Stomach (tissue), 8 donors: ENCODE measurements at regions not wholly inside any gene's neighbourhood (a gene's known extent, or its start where the extent isn't known, plus 50 kb on each side); places are given as distances from the start of the nearest gene placed in this dataset.

ENCODE experiments used
- DNase-seq, 2 donors: peaks; one replicate each; pipeline versions ENCODE4 v3.0.0 to v3.0.0-alpha.2; 2013 to 2019
- H3K27ac ChIP-seq, 5 donors: fragments of 200-600 bp in 4 of 5; sonication (generic) in 4 of 5; one replicate each; pipeline ENCODE4 v1.5.1; 2013 to 2019; ENCODE audit warnings: mild to moderate bottlenecking in 1 of 5, moderate library complexity in 1 of 5
- H3K27me3 ChIP-seq, 3 donors: fragments of 200-600 bp; sonication (generic); one replicate each; pipeline ENCODE4 v1.5.1; 2017 to 2019; ENCODE audit warnings: mixed run types in 1 of 3
- H3K36me3 ChIP-seq, 4 donors: fragments of 200-600 bp; sonication (generic); 1 replicate in 3 of 4; 2 replicates in 1 of 4; pipeline ENCODE4 v1.5.1; 2016 to 2019
- H3K4me1 ChIP-seq, 4 donors: fragments of 200-600 bp; sonication (generic); one replicate each; pipeline ENCODE4 v1.5.1; 2016 to 2019
- H3K4me3 ChIP-seq, 4 donors: fragments of 200-600 bp; sonication (generic) in 3 of 4; one replicate each; pipeline ENCODE4 v1.5.1; 2016 to 2019; ENCODE audit warnings: mild to moderate bottlenecking in 1 of 4
- H3K9me3 ChIP-seq, 4 donors: fragments of 200-600 bp; sonication (generic); one replicate each; pipeline ENCODE4 v1.5.1; 2016 to 2019
- CTCF ChIP-seq, 7 experiments: fragments of 450-650 bp in 4 of 7; fragments of 200-600 bp in 3 of 7; sonication (generic) in 3 of 7; IDR thresholded peaks; one replicate each; pipeline ENCODE4 v1.5.1; 2016 to 2019; ENCODE audit warnings: antibody characterized with exemption in 7 of 7, control low read depth in 2 of 7, mild to moderate bottlenecking in 1 of 7
- EP300 ChIP-seq: sonication (generic); formaldehyde crosslinking; IDR thresholded peaks from one replicate; pipeline ENCODE4 v1.6.1; 2017; ENCODE audit warnings: antibody characterized with exemption
- POLR2A ChIP-seq, 4 donors: fragments of 450-650 bp; IDR thresholded peaks; one replicate each; pipeline ENCODE4 v1.6.1; 2016; ENCODE audit warnings: antibody characterized with exemption in 4 of 4, control low read depth in 2 of 4, mild to moderate bottlenecking in 1 of 4, moderate library complexity in 1 of 4
- POLR2AphosphoS5 ChIP-seq, 3 donors: sonication (generic); formaldehyde crosslinking; IDR thresholded peaks; one replicate each; pipeline ENCODE4 v1.6.1; 2016; ENCODE audit warnings: antibody characterized with exemption in 3 of 3
- WGBS, 5 donors: extraction: QIAGEN DNeasy Blood & Tissue Kit in 3 of 5; methylation state at CpG; one replicate each; pipeline versions ENCODE4 v1.1.5 to v1.1.7; 2013 to 2018; 5-methylcytosine and 5-hydroxymethylcytosine counted together
- intact Hi-C: fragments of 100-400 bp; cut with DNase I; formaldehyde crosslinking; loops from one replicate; pipeline ENCODE4 v1.15.1; 2023; ENCODE audit warnings: low total_unique reads
- donor health status: healthy with polysubstance abuse.
- donor health status: Bipolar disorder and iron deficiency.
- donor health status: healthy.

GRCh38 chr2:35415942-35416341 lies 939.6 kb upstream of the CRIM1 start:
- no peaks in the 10 kb centered on the region for H3K36me3 ChIP-seq
- DNase-seq, result no peak
- no peaks in the 10 kb centered on the region for H3K27me3 ChIP-seq
- no peak overlapping the region for H3K27ac ChIP-seq
- 65 to 69% (median 67%) methylated on average over 4 of the region's 4 CpGs for WGBS, 5 donors
- no peaks in the 10 kb centered on the region for H3K9me3 ChIP-seq
- TF ChIP-seq POLR2A (IDR thresholded peaks at IDR 0.05) (no peak), EP300 (no peak), POLR2AphosphoS5 (IDR thresholded peaks at IDR 0.05) (no peak), CTCF (IDR thresholded peaks at IDR 0.05) (no peak)
- intact Hi-C loops, result no loop called here
- no peaks in the 10 kb centered on the region for H3K4me1 ChIP-seq
- H3K4me3 ChIP-seq, result no peak overlapping the region

GRCh38 chr2:35415282-35415681 lies 940.3 kb upstream of the CRIM1 start:
- Histone ChIP-seq H3K4me1 (no peaks in the 10 kb centered on the region), H3K27ac (no peak overlapping the region), H3K27me3 (no peaks in the 10 kb centered on the region), H3K36me3 (no peaks in the 10 kb centered on the region), H3K9me3 (no peaks in the 10 kb centered on the region), H3K4me3 (no peak overlapping the region)
- TF ChIP-seq CTCF (IDR thresholded peaks at IDR 0.05) (peak in 1 of 7 experiments; percentile 24), POLR2AphosphoS5 (IDR thresholded peaks at IDR 0.05) (no peak)
- no peak for DNase-seq
- WGBS, 5 donors, result 53 to 77% (median 59%) methylated on average over 1 of the region's 1 CpG
- intact Hi-C loops, result no loop called here

- Histone ChIP-seq H3K4me3 (no peak overlapping the region), H3K4me1 (no peaks in the 10 kb centered on the region), H3K27ac (no peak overlapping the region), H3K9me3 (no peaks in the 10 kb centered on the region), H3K27me3 (no peaks in the 10 kb centered on the region), H3K36me3 (no peaks in the 10 kb centered on the region)
- peak; percentile 45 to 75 for DNase-seq
- 33 to 41% (median 34%) methylated on average over 5 of the region's 5 CpGs for WGBS, 5 donors
- peak in 4 of 7 experiments; percentile 59 to 83 (median 82) for TF ChIP-seq CTCF (IDR thresholded peaks at IDR 0.05)
- no peak for TF ChIP-seq POLR2A (IDR thresholded peaks at IDR 0.05)
- intact Hi-C loops, result no loop called here
Observed at GRCh38 chr2:35410431-35411061, 945.0 kb upstream of the CRIM1 start.

- no peaks in the 10 kb centered on the region for H3K27me3 ChIP-seq
- H3K4me3 ChIP-seq, result no peak overlapping the region
- DNase-seq, result no peak
- no peaks in the 10 kb centered on the region for H3K4me1 ChIP-seq
- no peak overlapping the region for H3K27ac ChIP-seq
- H3K36me3 ChIP-seq, result no peaks in the 10 kb centered on the region
- WGBS, 5 donors, result 72 to 92% (median 84%) methylated on average over 2 of the region's 2 CpGs
- intact Hi-C loops, result no loop called here
- H3K9me3 ChIP-seq, result no peaks in the 10 kb centered on the region
- TF ChIP-seq POLR2A (IDR thresholded peaks at IDR 0.05) (no peak), POLR2AphosphoS5 (IDR thresholded peaks at IDR 0.05) (no peak), EP300 (no peak), CTCF (IDR thresholded peaks at IDR 0.05) (no peak)
Observed at GRCh38 chr2:35409762-35410161, 945.8 kb upstream of the CRIM1 start.
